ENCODE measurements at regions not wholly inside any gene's neighbourhood (a gene's known extent, or its start where the extent isn't known, plus 50 kb on each side); places are given as distances from the start of the nearest gene placed in this dataset.
"Not testable (repeated sequence)": the region's sequence is repeated elsewhere in the genome, so short reads cannot be mapped to it uniquely, and the experiment has no call there.

- no peak overlapping the region for H3K27ac Mint-ChIP-seq
- POLR2A ChIA-PET = no interaction called here
- no peak overlapping the region for H3K4me3 Mint-ChIP-seq
- DNase-seq (no peak), ATAC-seq (no peak)
- no peaks in the 10 kb centered on the region for H3K36me3 Mint-ChIP-seq (ENCODE audit: low read depth)
- intact Hi-C loops (cut with DNase I, micrococcal nuclease) = no loop called here
- no peaks in the 10 kb centered on the region for H3K9me3 Mint-ChIP-seq (ENCODE audit: low read depth)
- CTCF ChIA-PET = no interaction called here
- no peaks in the 10 kb centered on the region for H3K27me3 Mint-ChIP-seq
- peaks cover 9% of the 10 kb centered on the region for H3K4me1 Mint-ChIP-seq
These were observed 85.9 kb upstream of the MAP3K1 start for GRCh38 chr5:56729488-56729887.

- no peaks in the 10 kb centered on the region for H3K9me3 Mint-ChIP-seq (ENCODE audit: low read depth)
- no peaks in the 10 kb centered on the region for H3K36me3 Mint-ChIP-seq (ENCODE audit: low read depth)
- no peaks in the 10 kb centered on the region for H3K27me3 Mint-ChIP-seq
- H3K4me1 Mint-ChIP-seq = peaks cover 3% of the 10 kb centered on the region
- H3K27ac Mint-ChIP-seq = no peak overlapping the region
- DNase-seq (no peak), ATAC-seq (no peak)
- intact Hi-C loops (cut with DNase I, micrococcal nuclease) = no loop called here
- H3K4me3 Mint-ChIP-seq = no peak overlapping the region
- POLR2A ChIA-PET = no interaction called here
- CTCF ChIA-PET = no interaction called here
These were observed 89.5 kb upstream of the MAP3K1 start for GRCh38 chr5:56725711-56726411.

- intact Hi-C loops (cut with DNase I, micrococcal nuclease); H3K36me3 Mint-ChIP-seq (ENCODE audit: low read depth); H3K27ac Mint-ChIP-seq; H3K4me3 Mint-ChIP-seq; H3K9me3 Mint-ChIP-seq (ENCODE audit: low read depth); H3K27me3 Mint-ChIP-seq; H3K4me1 Mint-ChIP-seq; POLR2A ChIA-PET; DNase-seq; CTCF ChIA-PET; ATAC-seq: not testable (repeated sequence)
These were observed 90.5 kb upstream of the MAP3K1 start for GRCh38 chr5:56724857-56725256.

DNA sequence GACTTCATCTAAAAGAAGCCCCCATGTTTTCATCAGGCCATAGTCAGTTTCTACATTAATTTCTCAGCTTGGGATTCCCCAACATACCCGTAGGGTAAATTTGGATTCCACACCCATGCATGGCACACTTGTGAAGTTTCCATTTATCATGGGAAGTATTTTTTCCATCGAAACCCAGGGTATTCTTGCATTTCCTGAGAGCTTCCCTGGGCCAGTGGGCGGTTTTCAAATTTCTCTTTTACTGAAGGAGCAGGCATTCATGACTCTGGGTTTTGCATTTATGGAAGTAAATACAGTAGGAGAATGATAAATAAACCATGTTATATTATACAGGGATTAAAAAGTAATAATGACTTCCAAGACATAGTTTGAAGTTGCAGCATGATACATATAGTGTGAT is 93.0 kb upstream of the MAP3K1 start:
- no peak for DNase-seq
- POLR2A ChIA-PET = no interaction called here

DNA sequence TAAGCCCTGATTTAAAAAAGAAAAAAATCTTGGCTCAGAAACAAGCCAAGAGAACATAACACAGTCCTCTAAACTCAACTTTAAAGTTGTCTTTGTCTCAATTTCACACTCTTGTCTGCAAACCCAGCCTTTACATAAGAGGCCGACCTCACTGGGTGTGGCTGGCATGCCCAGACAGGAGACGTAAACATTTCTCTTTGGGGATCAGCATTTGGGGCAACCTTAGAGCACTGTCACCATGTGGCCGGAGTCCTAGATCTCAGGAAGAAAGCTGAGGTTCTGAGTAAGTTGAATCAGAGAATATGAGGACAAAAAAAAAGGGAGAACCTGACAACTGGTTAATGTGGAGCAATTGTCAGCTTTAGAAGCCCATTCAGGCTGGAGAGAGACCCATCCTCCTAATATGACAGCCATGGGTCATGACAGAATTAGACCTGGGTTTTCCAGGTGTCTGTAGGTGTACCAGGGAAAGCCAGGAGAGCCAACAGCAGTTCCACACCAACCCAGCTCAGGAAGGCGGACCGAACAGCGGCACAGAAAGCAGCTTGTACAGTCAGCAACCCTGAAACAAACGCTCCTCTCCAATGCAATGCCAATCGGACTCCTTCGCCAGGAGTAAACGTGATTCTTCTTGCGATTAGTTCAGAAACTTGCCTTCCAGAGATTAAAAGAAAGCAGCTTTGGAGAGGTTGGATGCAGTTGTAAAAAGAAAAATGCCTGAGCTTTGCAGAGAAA is 97.9 kb upstream of the MAP3K1 start:
- ATAC-seq (no peak), DNase-seq (no peak)
- CTCF ChIA-PET = interaction anchor here (0.7 kb wide), 2 partner anchors 22 to 1846 kb away, joined by 3 to 4 read pairs; no protein-coding TSS in a partner anchor
- H3K4me3 Mint-ChIP-seq = no peak overlapping the region
- H3K27ac Mint-ChIP-seq = no peak overlapping the region
- H3K4me1 Mint-ChIP-seq = peaks cover 12% of the 10 kb centered on the region
- no peaks in the 10 kb centered on the region for H3K9me3 Mint-ChIP-seq (ENCODE audit: low read depth)
- no peaks in the 10 kb centered on the region for H3K27me3 Mint-ChIP-seq
- intact Hi-C loops (cut with DNase I, micrococcal nuclease) = no loop called here
- POLR2A ChIA-PET = interaction anchor here (0.6 kb wide), 1 partner anchor 40 kb away, joined by 6 read pairs; no protein-coding TSS in a partner anchor
- H3K36me3 Mint-ChIP-seq (ENCODE audit: low read depth) = no peaks in the 10 kb centered on the region

More for the DNA sequence above, 93.0 kb upstream of the MAP3K1 start:
- H3K36me3 Mint-ChIP-seq (ENCODE audit: low read depth) = no peaks in the 10 kb centered on the region
- no peak overlapping the region for H3K27ac Mint-ChIP-seq
- no peak overlapping the region for H3K4me3 Mint-ChIP-seq
- peaks cover 6% of the 10 kb centered on the region for H3K4me1 Mint-ChIP-seq
- ATAC-seq = no peak
- intact Hi-C loops (cut with DNase I, micrococcal nuclease) = no loop called here
- H3K9me3 Mint-ChIP-seq (ENCODE audit: low read depth) = no peaks in the 10 kb centered on the region
- CTCF ChIA-PET = no interaction called here
- no peaks in the 10 kb centered on the region for H3K27me3 Mint-ChIP-seq

GRCh38 chr5:56715986-56716385 is 99.4 kb upstream of the MAP3K1 start:
- no peak for DNase-seq
- Mint-ChIP-seq H3K4me3 (no peak overlapping the region), H3K9me3 (ENCODE audit: low read depth) (no peaks in the 10 kb centered on the region), H3K27me3 (no peaks in the 10 kb centered on the region), H3K27ac (no peak overlapping the region), H3K36me3 (ENCODE audit: low read depth) (no peaks in the 10 kb centered on the region), H3K4me1 (peaks cover 18% of the 10 kb centered on the region)
- ChIA-PET CTCF (no interaction called here), POLR2A (no interaction called here)
- no peak for ATAC-seq
- intact Hi-C loops (cut with DNase I, micrococcal nuclease) = no loop called here

DNA sequence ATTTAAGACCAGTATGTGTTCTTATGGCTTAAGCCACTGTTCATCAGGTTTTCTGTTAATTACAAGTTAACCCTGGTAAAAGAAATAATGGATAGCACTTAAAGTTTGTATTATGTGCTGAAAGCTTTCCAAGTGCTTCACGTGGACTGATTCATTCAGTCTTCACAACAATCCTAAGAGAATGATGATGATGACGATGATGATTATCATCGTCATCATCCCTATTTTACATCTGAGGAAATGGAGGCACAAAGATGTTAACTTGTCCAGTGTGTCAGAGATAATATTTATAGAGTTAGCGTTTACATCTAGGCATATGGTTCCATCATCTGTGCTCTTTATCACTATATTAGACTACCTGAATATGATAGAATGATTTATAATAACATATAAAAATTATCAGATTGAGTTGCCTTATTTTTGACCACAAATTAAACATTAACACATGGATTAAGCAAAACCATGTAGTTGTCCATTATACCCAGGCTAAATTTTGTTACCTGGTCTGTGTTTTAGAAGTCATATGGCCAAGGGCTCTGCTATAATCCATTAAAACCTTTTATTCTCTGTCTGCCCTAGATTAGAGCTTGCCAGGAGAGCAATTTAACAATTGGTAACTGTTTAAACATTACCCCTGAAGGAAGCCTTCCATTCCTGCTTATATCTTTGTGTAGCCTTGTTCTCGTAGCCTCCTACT is 102.3 kb upstream of the MAP3K1 start:
- POLR2A ChIA-PET = no interaction called here
- intact Hi-C loops (cut with DNase I, micrococcal nuclease) = no loop called here
- CTCF ChIA-PET = interaction anchor here (0.6 kb wide), 2 partner anchors 219 to 372 kb away, joined by 3 to 4 read pairs; no protein-coding TSS in a partner anchor
- Mint-ChIP-seq H3K27ac (no peak overlapping the region), H3K9me3 (ENCODE audit: low read depth) (peaks cover 2% of the 10 kb centered on the region), H3K4me3 (no peak overlapping the region), H3K27me3 (no peaks in the 10 kb centered on the region), H3K36me3 (ENCODE audit: low read depth) (no peaks in the 10 kb centered on the region), H3K4me1 (peaks cover 29% of the 10 kb centered on the region)
- no peak for ATAC-seq
- DNase-seq = no peak

- CTCF ChIA-PET = no interaction called here
- DNase-seq (no peak), ATAC-seq (peak; percentile 69)
- Mint-ChIP-seq H3K4me3 (no peak overlapping the region), H3K9me3 (ENCODE audit: low read depth) (peaks cover 2% of the 10 kb centered on the region), H3K36me3 (ENCODE audit: low read depth) (no peaks in the 10 kb centered on the region), H3K27ac (no peak overlapping the region), H3K27me3 (no peaks in the 10 kb centered on the region), H3K4me1 (peaks cover 19% of the 10 kb centered on the region)
- intact Hi-C loops (cut with DNase I, micrococcal nuclease) = no loop called here
- POLR2A ChIA-PET = no interaction called here
These were observed 104.3 kb upstream of the MAP3K1 start for GRCh38 chr5:56710826-56711590.

DNA sequence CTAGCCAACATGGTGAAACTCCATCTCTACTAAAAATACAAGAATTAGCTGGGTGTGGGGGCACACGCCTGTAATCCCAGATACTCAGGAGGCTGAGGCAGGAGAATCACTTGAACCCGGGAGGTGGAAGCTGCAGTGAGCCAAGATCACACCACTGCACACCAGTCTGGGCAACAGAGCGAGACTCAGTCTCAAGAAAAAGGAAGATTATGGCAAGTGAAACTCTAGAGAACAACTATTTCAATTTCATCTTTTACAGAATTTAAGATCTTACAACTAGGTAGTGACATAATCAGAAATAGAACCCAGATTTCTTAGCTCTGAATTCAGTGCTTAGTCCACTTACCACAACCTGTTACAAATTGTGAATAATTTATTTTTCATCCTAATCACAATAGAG is 108.8 kb upstream of the MAP3K1 start:
- Mint-ChIP-seq H3K4me1 (peaks cover 25% of the 10 kb centered on the region), H3K27me3 (no peaks in the 10 kb centered on the region), H3K36me3 (ENCODE audit: low read depth) (no peaks in the 10 kb centered on the region), H3K27ac (no peak overlapping the region), H3K9me3 (ENCODE audit: low read depth) (peaks cover 2% of the 10 kb centered on the region), H3K4me3 (no peak overlapping the region)
- intact Hi-C loops (cut with DNase I, micrococcal nuclease) = no loop called here
- CTCF ChIA-PET = no interaction called here
- ATAC-seq = no peak
- DNase-seq = no peak
- POLR2A ChIA-PET = no interaction called here

DNA sequence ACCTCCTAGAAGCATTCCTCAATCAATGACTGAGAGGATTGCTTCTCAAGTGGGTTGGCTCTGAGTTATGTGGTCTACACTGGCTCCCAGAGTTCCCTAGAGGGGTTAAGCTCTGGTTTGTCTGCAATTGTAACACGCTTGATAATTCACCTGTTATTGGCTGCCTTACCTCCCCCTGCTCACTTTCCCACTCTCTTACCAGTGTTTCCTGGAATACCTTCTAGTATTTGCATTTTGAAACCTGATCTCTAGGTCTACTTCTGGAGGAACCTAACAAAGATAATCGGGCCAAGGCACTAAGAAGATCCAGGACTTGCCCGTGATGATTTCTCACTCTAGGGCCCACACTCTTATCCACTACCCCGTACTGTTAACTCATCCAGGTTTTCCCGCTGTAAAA is 110.1 kb upstream of the MAP3K1 start:
- DNase-seq (no peak), ATAC-seq (no peak)
- ChIA-PET CTCF (interaction anchor here (0.6 kb wide), 1 partner anchor 89 kb away, joined by 3 read pairs; no protein-coding TSS in a partner anchor), POLR2A (no interaction called here)
- intact Hi-C loops (cut with DNase I, micrococcal nuclease) = no loop called here
- H3K9me3 Mint-ChIP-seq (ENCODE audit: low read depth) = peaks cover 2% of the 10 kb centered on the region
- no peaks in the 10 kb centered on the region for H3K27me3 Mint-ChIP-seq
- no peaks in the 10 kb centered on the region for H3K36me3 Mint-ChIP-seq (ENCODE audit: low read depth)
- H3K27ac Mint-ChIP-seq = no peak overlapping the region
- no peak overlapping the region for H3K4me3 Mint-ChIP-seq
- peaks cover 26% of the 10 kb centered on the region for H3K4me1 Mint-ChIP-seq

GRCh38 chr5:56703952-56704351 is 111.4 kb upstream of the MAP3K1 start:
- intact Hi-C loops (cut with DNase I, micrococcal nuclease) = no loop called here
- Mint-ChIP-seq H3K4me1 (peaks cover 33% of the 10 kb centered on the region), H3K36me3 (ENCODE audit: low read depth) (no peaks in the 10 kb centered on the region), H3K4me3 (no peak overlapping the region), H3K27me3 (no peaks in the 10 kb centered on the region), H3K27ac (no peak overlapping the region), H3K9me3 (ENCODE audit: low read depth) (no peaks in the 10 kb centered on the region)
- ATAC-seq (no peak), DNase-seq (no peak)
- ChIA-PET CTCF (interaction anchor here (1.0 kb wide), 1 partner anchor 98 kb away, joined by 3 read pairs; no protein-coding TSS in a partner anchor), POLR2A (interaction anchor here (0.6 kb wide), 1 partner anchor 72 kb away, joined by 3 read pairs; no protein-coding TSS in a partner anchor)

Measured in activated CD4-positive, alpha-beta T cell treated with anti-CD3 and anti-CD28 coated beads for 36 hours (primary cell).